Smooth muscle cell (in vitro differentiated cells): ENCODE measurements at regions not wholly inside any gene's neighbourhood (a gene's known extent, or its start where the extent isn't known, plus 50 kb on each side); places are given as distances from the start of the nearest gene placed in this dataset.

Experiments
- DNase-seq: peaks from one replicate; lab custom pipeline; 2025; ENCODE audit not compliant: unreplicated experiment; lab: John Stamatoyannopoulos, UW
- H2AFZ ChIP-seq: fragments of 200-600 bp; sonication (generic); 2 replicates; pipeline ENCODE4 v1.6.0; 2016; ENCODE audit warnings: antibody characterized with exemption, low read depth, mild to moderate bottlenecking
- H3F3A ChIP-seq: fragments of 200-600 bp; sonication (generic); 2 replicates; pipeline ENCODE4 v1.6.0; 2017; ENCODE audit warnings: antibody characterized with exemption, low read depth
- H3K27ac ChIP-seq: fragments of 200-600 bp; sonication (generic); 2 replicates; pipeline ENCODE4 v1.5.1; 2016; ENCODE audit warnings: low read depth, mild to moderate bottlenecking
- H3K27me3 ChIP-seq: fragments of 200-600 bp; sonication (generic); 2 replicates; pipeline ENCODE4 v1.6.1; 2016; ENCODE audit warnings: low read depth, mild to moderate bottlenecking
- H3K36me3 ChIP-seq: fragments of 200-600 bp; sonication (generic); 2 replicates; pipeline ENCODE4 v1.5.1; 2016; ENCODE audit warnings: low read depth
- H3K4me1 ChIP-seq: fragments of 200-600 bp; sonication (generic); 2 replicates; pipeline ENCODE4 v1.5.1; 2016; ENCODE audit warnings: low read depth
- H3K4me2 ChIP-seq: fragments of 200-600 bp; sonication (generic); 2 replicates; pipeline ENCODE4 v1.6.0; 2016; ENCODE audit warnings: mild to moderate bottlenecking
- H3K4me3 ChIP-seq: fragments of 200-600 bp; sonication (generic); 2 replicates; pipeline ENCODE4 v1.5.1; 2016; ENCODE audit warnings: mild to moderate bottlenecking
- H3K79me2 ChIP-seq: fragments of 200-600 bp; sonication (generic); 2 replicates; pipeline ENCODE4 v1.6.0; 2016; ENCODE audit warnings: low read depth, mild to moderate bottlenecking
- H3K9ac ChIP-seq: fragments of 200-600 bp; sonication (generic); 2 replicates; pipeline ENCODE4 v1.6.0; 2016; ENCODE audit warnings: low read depth
- H3K9me3 ChIP-seq: fragments of 200-600 bp; sonication (generic); replicated peaks from 2 replicates; pipeline ENCODE4 v1.5.1; 2016; ENCODE audit warnings: low read depth
- H4K20me1 ChIP-seq: fragments of 200-600 bp; sonication (generic); 2 replicates; pipeline ENCODE4 v1.6.0; 2016; ENCODE audit warnings: low read depth
- CTCF ChIP-seq: fragments of 200-600 bp; sonication (generic); IDR thresholded peaks from 2 replicates; pipeline ENCODE4 v1.5.1; 2017; ENCODE audit warnings: borderline replicate concordance, mild to moderate bottlenecking, antibody characterized with exemption; ENCODE audit not compliant: insufficient read depth, poor library complexity, severe bottlenecking
- WGBS: methylation state at CpG from one replicate; pipeline ENCODE4 v1.1.7; 2016; ENCODE audit warnings: low lambda C conversion rate; 5-methylcytosine and 5-hydroxymethylcytosine counted together

- TF ChIP-seq CTCF: no peak
- no peaks in the 10 kb centered on the region for H3K36me3 ChIP-seq
- DNase-seq: no peak
- H3K9me3 ChIP-seq: no peaks in the 10 kb centered on the region
- no peak overlapping the region for H3K27ac ChIP-seq
- WGBS: 83% methylated on average over 3 of the region's 3 CpGs
- no peak overlapping the region for H3K4me3 ChIP-seq
- peaks cover 3% of the 10 kb centered on the region for H3F3A ChIP-seq
- H3K9ac ChIP-seq: no peak overlapping the region
- no peak overlapping the region for H2AFZ ChIP-seq
- H3K79me2 ChIP-seq: no peaks in the 10 kb centered on the region
- no peaks in the 10 kb centered on the region for H3K4me1 ChIP-seq
- H3K27me3 ChIP-seq: no peaks in the 10 kb centered on the region
- no peaks in the 10 kb centered on the region for H4K20me1 ChIP-seq
- no peak overlapping the region for H3K4me2 ChIP-seq
These were observed 265.8 kb upstream of the MEIS1 start for GRCh38 chr2:66169076-66169475.

- Histone ChIP-seq H3K27ac (no peak overlapping the region), H3K27me3 (no peaks in the 10 kb centered on the region), H3K36me3 (no peaks in the 10 kb centered on the region), H3K9ac (no peak overlapping the region), H3K9me3 (no peaks in the 10 kb centered on the region), H3K4me2 (no peak overlapping the region), H2AFZ (no peak overlapping the region), H3K4me1 (no peaks in the 10 kb centered on the region), H3K4me3 (no peak overlapping the region), H3F3A (no peaks in the 10 kb centered on the region), H3K79me2 (no peaks in the 10 kb centered on the region), H4K20me1 (no peaks in the 10 kb centered on the region)
- 85% methylated on average over 4 of the region's 4 CpGs for WGBS
- TF ChIP-seq CTCF: no peak
- no peak for DNase-seq
These were observed 270.5 kb upstream of the MEIS1 start for GRCh38 chr2:66164470-66164869.

GRCh38 chr2:66156171-66156570, 278.8 kb upstream of the MEIS1 start:
- no peak for TF ChIP-seq CTCF
- Histone ChIP-seq H3K9me3 (no peaks in the 10 kb centered on the region), H3K79me2 (no peaks in the 10 kb centered on the region), H3K27me3 (no peaks in the 10 kb centered on the region), H3K4me3 (no peak overlapping the region), H3K9ac (no peak overlapping the region), H3K36me3 (no peaks in the 10 kb centered on the region), H3F3A (no peaks in the 10 kb centered on the region), H3K4me1 (no peaks in the 10 kb centered on the region), H4K20me1 (no peaks in the 10 kb centered on the region), H3K27ac (no peak overlapping the region), H2AFZ (no peak overlapping the region), H3K4me2 (no peak overlapping the region)
- 82% methylated on average over 1 of the region's 1 CpG for WGBS
- DNase-seq: no peak

GRCh38 chr2:66153941-66154340, 281.0 kb upstream of the MEIS1 start:
- Histone ChIP-seq H3K9me3 (no peaks in the 10 kb centered on the region), H3F3A (no peaks in the 10 kb centered on the region)
- 84% methylated on average over 1 of the region's 1 CpG for WGBS

More at GRCh38 chr2:66153941-66154340, 281.0 kb upstream of the MEIS1 start:
- Histone ChIP-seq H3K9ac (no peak overlapping the region), H3K4me1 (no peaks in the 10 kb centered on the region), H2AFZ (no peak overlapping the region), H3K27me3 (no peaks in the 10 kb centered on the region), H3K4me3 (no peak overlapping the region), H3K4me2 (no peak overlapping the region), H4K20me1 (no peaks in the 10 kb centered on the region), H3K79me2 (no peaks in the 10 kb centered on the region), H3K27ac (no peak overlapping the region), H3K36me3 (no peaks in the 10 kb centered on the region)
- DNase-seq: no peak
- TF ChIP-seq CTCF: no peak
